NCI-H2171 (cell line): ENCODE measurements at regions not wholly inside any gene's neighbourhood (a gene's known extent, or its start where the extent isn't known, plus 50 kb on each side); places are given as distances from the start of the nearest gene placed in this dataset.

ENCODE experiments used
- DNase-seq: peaks from one replicate; lab custom pipeline; 2025; lab: John Stamatoyannopoulos, UW

DNA sequence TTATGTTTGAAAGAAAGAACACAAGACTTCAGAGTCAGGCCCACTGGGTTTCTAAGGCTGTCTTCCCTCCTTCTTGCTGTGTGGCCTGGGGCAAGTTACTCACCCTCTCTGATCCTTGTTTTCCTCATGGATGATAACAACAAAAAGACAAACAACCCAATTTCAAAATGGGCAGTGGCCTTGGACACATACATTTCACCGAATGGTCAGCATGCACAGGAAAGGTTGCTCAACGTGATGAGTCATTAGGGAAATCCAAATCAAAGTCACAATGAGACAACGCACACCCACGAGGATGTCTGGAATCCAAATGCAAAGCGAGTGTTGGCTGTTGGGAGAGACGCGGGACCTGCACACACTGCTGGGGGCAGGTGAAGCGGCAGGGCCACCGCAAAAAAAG, 50.8 kb upstream of the PPP2R2C start:
- no peak for DNase-seq

GRCh38 chr4:6524436-6524835, 50.6 kb upstream of the MAN2B2 start:
- DNase-seq: peak; percentile 4
